ENCODE measurements at regions not wholly inside any gene's neighbourhood (a gene's known extent, or its start where the extent isn't known, plus 50 kb on each side); places are given as distances from the start of the nearest gene placed in this dataset.

DNA sequence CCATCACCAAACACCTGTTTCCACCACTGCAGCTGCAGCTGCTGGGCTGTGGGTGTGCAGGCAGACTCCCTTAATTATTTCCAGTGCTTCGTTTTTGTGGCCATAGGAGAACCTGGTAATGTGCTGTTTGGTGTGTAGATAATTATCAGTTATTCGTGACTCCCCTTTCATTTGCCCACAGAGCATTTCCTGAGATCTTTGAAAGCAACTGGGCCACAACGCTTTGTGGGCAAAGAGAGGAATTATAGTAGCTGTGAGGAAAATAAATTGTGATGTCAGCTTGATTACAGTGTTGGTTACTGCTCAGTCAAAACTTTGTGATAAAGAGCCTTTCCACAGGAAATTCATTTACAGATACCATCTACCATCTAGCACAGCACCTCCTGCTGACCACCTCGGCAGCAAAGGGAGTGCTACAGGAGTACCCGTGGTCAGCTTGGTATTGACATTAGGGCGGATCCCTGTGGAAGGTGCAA, 193.3 kb upstream of the SLCO3A1 start:
- Histone ChIP-seq H3K27me3 (no peaks in the 10 kb centered on the region), H3K4me1 (no peaks in the 10 kb centered on the region), H3K36me3 (no peaks in the 10 kb centered on the region), H3K27ac (no peak overlapping the region), H3K4me3 (no peak overlapping the region), H3K9me3 (no peaks in the 10 kb centered on the region)
- TF ChIP-seq, protein P1, sequence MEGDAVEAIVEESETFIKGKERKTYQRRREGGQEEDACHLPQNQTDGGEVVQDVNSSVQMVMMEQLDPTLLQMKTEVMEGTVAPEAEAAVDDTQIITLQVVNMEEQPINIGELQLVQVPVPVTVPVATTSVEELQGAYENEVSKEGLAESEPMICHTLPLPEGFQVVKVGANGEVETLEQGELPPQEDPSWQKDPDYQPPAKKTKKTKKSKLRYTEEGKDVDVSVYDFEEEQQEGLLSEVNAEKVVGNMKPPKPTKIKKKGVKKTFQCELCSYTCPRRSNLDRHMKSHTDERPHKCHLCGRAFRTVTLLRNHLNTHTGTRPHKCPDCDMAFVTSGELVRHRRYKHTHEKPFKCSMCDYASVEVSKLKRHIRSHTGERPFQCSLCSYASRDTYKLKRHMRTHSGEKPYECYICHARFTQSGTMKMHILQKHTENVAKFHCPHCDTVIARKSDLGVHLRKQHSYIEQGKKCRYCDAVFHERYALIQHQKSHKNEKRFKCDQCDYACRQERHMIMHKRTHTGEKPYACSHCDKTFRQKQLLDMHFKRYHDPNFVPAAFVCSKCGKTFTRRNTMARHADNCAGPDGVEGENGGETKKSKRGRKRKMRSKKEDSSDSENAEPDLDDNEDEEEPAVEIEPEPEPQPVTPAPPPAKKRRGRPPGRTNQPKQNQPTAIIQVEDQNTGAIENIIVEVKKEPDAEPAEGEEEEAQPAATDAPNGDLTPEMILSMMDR (IDR thresholded peaks at IDR 0.05), result no peak
- DNase-seq (no peak), ATAC-seq (no peak)
- intact Hi-C loops (cut with DNase I), result no loop called here

DNA sequence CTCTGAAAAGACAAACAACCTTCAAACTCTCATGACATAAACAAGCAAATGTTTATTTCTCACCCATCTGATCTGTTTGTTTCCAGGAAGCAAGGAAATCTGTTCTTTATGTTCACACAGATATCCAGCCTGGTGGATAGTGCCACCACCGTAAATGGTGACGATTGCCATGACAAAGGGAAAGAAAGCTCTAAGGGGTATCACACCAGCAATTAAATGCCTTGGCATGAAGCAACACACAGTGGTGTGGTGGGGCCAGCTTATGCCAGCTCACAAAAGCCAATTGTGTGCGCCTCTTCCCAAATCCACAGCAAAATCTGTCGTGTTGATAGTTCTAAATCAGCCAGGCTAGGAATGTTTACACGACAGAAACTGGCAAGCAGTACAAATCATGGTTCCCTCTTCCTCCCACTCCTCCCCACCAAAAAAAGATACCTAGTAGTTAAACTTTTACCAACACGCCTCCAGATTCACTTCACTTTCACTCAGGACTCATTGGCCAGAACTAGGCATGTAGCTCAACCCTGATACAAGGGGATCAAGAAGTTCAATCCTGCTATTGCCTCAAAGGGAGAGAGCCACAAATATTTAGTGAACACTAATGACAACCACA, 189.2 kb upstream of the SLCO3A1 start:
- H3K9me3 ChIP-seq, result no peaks in the 10 kb centered on the region
- intact Hi-C loops (cut with DNase I), result no loop called here
- no peak for ATAC-seq
- H3K4me3 ChIP-seq, result no peak overlapping the region
- H3K27me3 ChIP-seq, result no peaks in the 10 kb centered on the region
- DNase-seq, result no peak
- H3K36me3 ChIP-seq, result no peaks in the 10 kb centered on the region
- TF ChIP-seq, protein P1 (IDR thresholded peaks at IDR 0.05), result no peak
- no peak overlapping the region for H3K27ac ChIP-seq
- H3K4me1 ChIP-seq, result no peaks in the 10 kb centered on the region

DNA sequence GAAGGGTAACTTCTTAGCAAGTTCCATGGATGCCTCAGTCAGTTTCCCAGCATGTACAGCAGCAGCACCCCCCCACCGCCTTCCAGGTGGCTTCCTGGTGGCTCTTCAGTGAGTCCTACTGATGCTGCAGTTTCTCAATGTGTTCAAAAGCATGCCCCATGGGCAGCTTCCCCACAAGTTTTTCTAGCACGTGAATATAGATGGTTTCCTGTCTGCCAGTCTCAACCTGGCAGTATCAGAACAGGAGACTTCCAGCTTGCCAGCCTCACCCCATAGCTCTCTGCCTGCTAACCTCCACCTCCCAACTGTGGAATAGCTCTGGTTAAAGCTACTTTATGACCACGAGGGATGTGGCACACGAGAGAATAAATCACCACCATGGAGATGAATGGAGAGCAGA, 188.3 kb upstream of the SLCO3A1 start:
- TF ChIP-seq, protein P1 (IDR thresholded peaks at IDR 0.05), result no peak
- Histone ChIP-seq H3K27ac (no peak overlapping the region), H3K4me1 (no peaks in the 10 kb centered on the region), H3K4me3 (no peak overlapping the region), H3K36me3 (no peaks in the 10 kb centered on the region), H3K27me3 (no peaks in the 10 kb centered on the region), H3K9me3 (no peaks in the 10 kb centered on the region)
- intact Hi-C loops (cut with DNase I), result no loop called here
- ATAC-seq, result no peak
- DNase-seq, result no peak

DNA sequence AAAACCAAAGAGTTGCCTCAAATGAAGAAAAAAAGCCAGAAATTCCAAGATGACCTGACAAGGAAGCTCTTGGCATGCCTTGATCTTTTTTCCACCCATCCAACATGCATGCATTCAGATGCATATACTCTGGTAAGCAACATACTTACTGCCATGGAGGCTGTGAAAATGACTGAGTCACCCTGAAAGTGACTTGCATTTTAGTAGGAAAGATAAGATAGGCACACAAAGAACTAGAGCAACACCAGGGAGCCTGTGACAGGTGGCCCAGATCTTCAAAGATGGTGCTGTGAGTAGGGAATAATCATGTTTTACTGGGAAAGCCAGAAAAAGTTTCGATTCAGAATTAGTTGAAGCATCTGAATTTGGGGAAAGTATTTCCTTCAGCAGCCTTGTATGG, 185.1 kb upstream of the SLCO3A1 start:
- H3K4me3 ChIP-seq, result no peak overlapping the region
- TF ChIP-seq, protein P1 (IDR thresholded peaks at IDR 0.05), result no peak
- ATAC-seq, result no peak
- H3K36me3 ChIP-seq, result no peaks in the 10 kb centered on the region
- no peaks in the 10 kb centered on the region for H3K27me3 ChIP-seq
- no peak overlapping the region for H3K27ac ChIP-seq
- DNase-seq, result no peak
- no peaks in the 10 kb centered on the region for H3K9me3 ChIP-seq
- H3K4me1 ChIP-seq, result no peaks in the 10 kb centered on the region
- intact Hi-C loops (cut with DNase I), result no loop called here

DNA sequence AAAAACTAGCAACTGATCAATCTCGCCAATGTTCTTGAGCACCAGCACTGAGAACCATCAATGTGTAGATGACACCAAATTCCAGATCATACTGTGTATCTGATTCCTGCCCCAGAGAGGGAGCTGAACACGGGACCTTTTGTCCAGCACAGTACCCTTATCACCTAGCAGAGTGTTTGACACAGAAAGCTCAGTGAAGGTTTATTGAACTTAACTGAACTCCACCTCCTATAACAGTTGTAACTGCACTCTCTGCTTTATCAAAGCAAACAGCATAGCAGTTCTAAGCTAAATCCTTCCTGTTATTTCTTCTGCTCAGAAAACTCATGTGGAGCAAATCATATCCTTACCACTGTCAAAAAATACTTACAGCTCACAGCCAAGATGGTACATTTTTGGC, 183.4 kb upstream of the SLCO3A1 start:
- Histone ChIP-seq H3K27me3 (no peaks in the 10 kb centered on the region), H3K9me3 (no peaks in the 10 kb centered on the region), H3K36me3 (no peaks in the 10 kb centered on the region), H3K4me3 (no peak overlapping the region), H3K4me1 (no peaks in the 10 kb centered on the region), H3K27ac (no peak overlapping the region)
- DNase-seq (no peak), ATAC-seq (no peak)
- intact Hi-C loops (cut with DNase I), result no loop called here
- TF ChIP-seq, protein P1 (IDR thresholded peaks at IDR 0.05), result no peak

DNA sequence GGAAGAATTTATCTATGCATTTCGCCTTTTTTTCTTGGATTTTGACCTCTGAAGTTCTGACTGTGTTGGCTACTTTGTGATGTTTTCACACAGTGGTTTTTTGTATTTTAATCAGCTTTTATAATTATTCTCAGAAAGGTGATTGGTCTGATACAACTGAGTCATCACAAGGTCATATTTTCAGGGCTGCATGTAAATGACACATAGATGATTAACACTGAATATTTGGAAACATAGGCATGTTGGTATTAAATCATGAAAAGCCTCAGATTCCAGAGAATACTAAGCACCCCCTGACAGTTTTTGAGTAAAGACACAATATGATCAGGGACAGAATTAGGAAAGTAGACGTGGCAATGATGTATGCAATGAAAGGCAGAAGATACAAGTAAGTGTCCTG, 175.5 kb upstream of the SLCO3A1 start:
- H3K27ac ChIP-seq, result no peak overlapping the region
- H3K4me3 ChIP-seq, result no peak overlapping the region
- intact Hi-C loops (cut with DNase I), result no loop called here
- H3K9me3 ChIP-seq, result no peaks in the 10 kb centered on the region
- DNase-seq (no peak), ATAC-seq (no peak)
- TF ChIP-seq, protein P1 (IDR thresholded peaks at IDR 0.05), result no peak
- no peaks in the 10 kb centered on the region for H3K4me1 ChIP-seq
- H3K36me3 ChIP-seq, result no peaks in the 10 kb centered on the region
- no peaks in the 10 kb centered on the region for H3K27me3 ChIP-seq

Measured in upper lobe of right lung (tissue), 1 donor.